Liver (tissue), 3 donors: ENCODE measurements at regions not wholly inside any gene's neighbourhood (a gene's known extent, or its start where the extent isn't known, plus 50 kb on each side); places are given as distances from the start of the nearest gene placed in this dataset.

Experiments
- EGR1 ChIP-seq, 2 donors: IDR thresholded peaks; 2 replicates each; pipeline ENCODE4 v1.6.1; 2016 to 2018; ENCODE audit warnings: antibody characterized with exemption in 2 of 2, low read depth in 2 of 2
- RAD21 ChIP-seq, 2 donors: IDR thresholded peaks; 2 replicates each; pipeline ENCODE4 v1.6.1; 2016; ENCODE audit warnings: antibody characterized with exemption in 2 of 2, mild to moderate bottlenecking in 2 of 2
- ZBTB33 ChIP-seq: IDR thresholded peaks from 2 replicates; pipeline ENCODE4 v1.6.1; 2016; ENCODE audit warnings: antibody characterized with exemption
- TF ChIP-seq, protein P1 (sequence below): fragments of 150-350 bp; IDR thresholded peaks from 2 replicates; pipeline ENCODE4 v1.5.1; 2017; ENCODE audit warnings: improper control_type of control experiment, low read depth, low read length; ENCODE audit not compliant: missing input control
- TF ChIP-seq, protein P2 (sequence below): IDR thresholded peaks from 2 replicates; pipeline ENCODE4 v1.6.1; 2016; ENCODE audit warnings: antibody characterized with exemption
- TF ChIP-seq, protein P3 (sequence below): IDR thresholded peaks from 2 replicates; pipeline ENCODE4 v1.6.1; 2016; ENCODE audit warnings: antibody characterized with exemption
- TF ChIP-seq, protein P4 (sequence below): IDR thresholded peaks from 2 replicates; pipeline ENCODE4 v1.6.1; 2016; ENCODE audit warnings: antibody characterized with exemption, mild to moderate bottlenecking
- donor health status: healthy.
- donor health status: healthy.

GRCh38 chrX:148203531-148203930 is 222.4 kb downstream of the FMR1NB start:
- TF ChIP-seq, protein P1, sequence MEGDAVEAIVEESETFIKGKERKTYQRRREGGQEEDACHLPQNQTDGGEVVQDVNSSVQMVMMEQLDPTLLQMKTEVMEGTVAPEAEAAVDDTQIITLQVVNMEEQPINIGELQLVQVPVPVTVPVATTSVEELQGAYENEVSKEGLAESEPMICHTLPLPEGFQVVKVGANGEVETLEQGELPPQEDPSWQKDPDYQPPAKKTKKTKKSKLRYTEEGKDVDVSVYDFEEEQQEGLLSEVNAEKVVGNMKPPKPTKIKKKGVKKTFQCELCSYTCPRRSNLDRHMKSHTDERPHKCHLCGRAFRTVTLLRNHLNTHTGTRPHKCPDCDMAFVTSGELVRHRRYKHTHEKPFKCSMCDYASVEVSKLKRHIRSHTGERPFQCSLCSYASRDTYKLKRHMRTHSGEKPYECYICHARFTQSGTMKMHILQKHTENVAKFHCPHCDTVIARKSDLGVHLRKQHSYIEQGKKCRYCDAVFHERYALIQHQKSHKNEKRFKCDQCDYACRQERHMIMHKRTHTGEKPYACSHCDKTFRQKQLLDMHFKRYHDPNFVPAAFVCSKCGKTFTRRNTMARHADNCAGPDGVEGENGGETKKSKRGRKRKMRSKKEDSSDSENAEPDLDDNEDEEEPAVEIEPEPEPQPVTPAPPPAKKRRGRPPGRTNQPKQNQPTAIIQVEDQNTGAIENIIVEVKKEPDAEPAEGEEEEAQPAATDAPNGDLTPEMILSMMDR, result no peak
- TF ChIP-seq RAD21 (IDR thresholded peaks at IDR 0.05) (no peak), EGR1 (IDR thresholded peaks at IDR 0.05; ENCODE audit: low read depth in 2 of 2) (no peak), ZBTB33 (no peak)
- TF ChIP-seq, protein P2, sequence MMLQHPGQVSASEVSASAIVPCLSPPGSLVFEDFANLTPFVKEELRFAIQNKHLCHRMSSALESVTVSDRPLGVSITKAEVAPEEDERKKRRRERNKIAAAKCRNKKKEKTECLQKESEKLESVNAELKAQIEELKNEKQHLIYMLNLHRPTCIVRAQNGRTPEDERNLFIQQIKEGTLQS, result no peak
- TF ChIP-seq, protein P3, sequence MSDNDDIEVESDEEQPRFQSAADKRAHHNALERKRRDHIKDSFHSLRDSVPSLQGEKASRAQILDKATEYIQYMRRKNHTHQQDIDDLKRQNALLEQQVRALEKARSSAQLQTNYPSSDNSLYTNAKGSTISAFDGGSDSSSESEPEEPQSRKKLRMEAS, result no peak
- TF ChIP-seq, protein P4, sequence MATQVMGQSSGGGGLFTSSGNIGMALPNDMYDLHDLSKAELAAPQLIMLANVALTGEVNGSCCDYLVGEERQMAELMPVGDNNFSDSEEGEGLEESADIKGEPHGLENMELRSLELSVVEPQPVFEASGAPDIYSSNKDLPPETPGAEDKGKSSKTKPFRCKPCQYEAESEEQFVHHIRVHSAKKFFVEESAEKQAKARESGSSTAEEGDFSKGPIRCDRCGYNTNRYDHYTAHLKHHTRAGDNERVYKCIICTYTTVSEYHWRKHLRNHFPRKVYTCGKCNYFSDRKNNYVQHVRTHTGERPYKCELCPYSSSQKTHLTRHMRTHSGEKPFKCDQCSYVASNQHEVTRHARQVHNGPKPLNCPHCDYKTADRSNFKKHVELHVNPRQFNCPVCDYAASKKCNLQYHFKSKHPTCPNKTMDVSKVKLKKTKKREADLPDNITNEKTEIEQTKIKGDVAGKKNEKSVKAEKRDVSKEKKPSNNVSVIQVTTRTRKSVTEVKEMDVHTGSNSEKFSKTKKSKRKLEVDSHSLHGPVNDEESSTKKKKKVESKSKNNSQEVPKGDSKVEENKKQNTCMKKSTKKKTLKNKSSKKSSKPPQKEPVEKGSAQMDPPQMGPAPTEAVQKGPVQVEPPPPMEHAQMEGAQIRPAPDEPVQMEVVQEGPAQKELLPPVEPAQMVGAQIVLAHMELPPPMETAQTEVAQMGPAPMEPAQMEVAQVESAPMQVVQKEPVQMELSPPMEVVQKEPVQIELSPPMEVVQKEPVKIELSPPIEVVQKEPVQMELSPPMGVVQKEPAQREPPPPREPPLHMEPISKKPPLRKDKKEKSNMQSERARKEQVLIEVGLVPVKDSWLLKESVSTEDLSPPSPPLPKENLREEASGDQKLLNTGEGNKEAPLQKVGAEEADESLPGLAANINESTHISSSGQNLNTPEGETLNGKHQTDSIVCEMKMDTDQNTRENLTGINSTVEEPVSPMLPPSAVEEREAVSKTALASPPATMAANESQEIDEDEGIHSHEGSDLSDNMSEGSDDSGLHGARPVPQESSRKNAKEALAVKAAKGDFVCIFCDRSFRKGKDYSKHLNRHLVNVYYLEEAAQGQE, result no peak
